Activated effector memory CD4-positive, alpha-beta T cell treated with Interleukin-2 at 50 U/mL for 16 hours (primary cell): ENCODE measurements at regions not wholly inside any gene's neighbourhood (a gene's known extent, or its start where the extent isn't known, plus 50 kb on each side); places are given as distances from the start of the nearest gene placed in this dataset.
"Not testable (repeated sequence)": the region's sequence is repeated elsewhere in the genome, so short reads cannot be mapped to it uniquely, and the experiment has no call there.

Source experiments
- DNase-seq: peaks from one replicate; pipeline ENCODE4 v3.0.0-alpha.2; 2020

- no peak for DNase-seq
Measured at GRCh38 chr2:2647141-2647541, 316.1 kb upstream of the MYT1L start.

- no peak for DNase-seq
Measured at GRCh38 chr2:2646433-2647051, 315.5 kb upstream of the MYT1L start.

GRCh38 chr2:2645162-2645855 lies 314.2 kb upstream of the MYT1L start:
- DNase-seq: no peak

- DNase-seq: not testable (repeated sequence)
Measured at GRCh38 chr2:2644751-2645150, 313.7 kb upstream of the MYT1L start.

GRCh38 chr2:2644040-2644439 lies 313.0 kb upstream of the MYT1L start:
- DNase-seq: no peak

GRCh38 chr2:2642906-2643890 lies 312.1 kb upstream of the MYT1L start:
- DNase-seq: no peak

- no peak for DNase-seq
Measured at GRCh38 chr2:2641541-2642410, 310.7 kb upstream of the MYT1L start.

GRCh38 chr2:2640818-2641217 lies 309.7 kb upstream of the MYT1L start:
- no peak for DNase-seq

GRCh38 chr2:2640371-2640770 lies 309.3 kb upstream of the MYT1L start:
- no peak for DNase-seq

- DNase-seq: no peak
Measured at GRCh38 chr2:2639251-2640139, 308.4 kb upstream of the MYT1L start.

- DNase-seq: no peak
Measured at GRCh38 chr2:2638547-2639220, 307.6 kb upstream of the MYT1L start.

- DNase-seq: no peak
Measured at GRCh38 chr2:2636813-2637212, 305.7 kb upstream of the MYT1L start.

- no peak for DNase-seq
Measured at GRCh38 chr2:2635025-2635528, 304.0 kb upstream of the MYT1L start.

- DNase-seq: no peak
Measured at GRCh38 chr2:2633017-2633416, 301.9 kb upstream of the MYT1L start.

- DNase-seq: no peak
Measured at GRCh38 chr2:2623939-2624338, 292.9 kb upstream of the MYT1L start.

- no peak for DNase-seq
Measured at GRCh38 chr2:2621855-2622254, 290.8 kb upstream of the MYT1L start.

GRCh38 chr2:2620604-2621003 lies 289.5 kb upstream of the MYT1L start:
- no peak for DNase-seq

GRCh38 chr2:2619995-2620394 lies 288.9 kb upstream of the MYT1L start:
- no peak for DNase-seq

- no peak for DNase-seq
Measured at GRCh38 chr2:2614452-2614851, 283.4 kb upstream of the MYT1L start.

GRCh38 chr2:2613279-2614199 lies 282.5 kb upstream of the MYT1L start:
- peak; percentile 59 for DNase-seq
